NB4 (cell line): ENCODE measurements at regions not wholly inside any gene's neighbourhood (a gene's known extent, or its start where the extent isn't known, plus 50 kb on each side); places are given as distances from the start of the nearest gene placed in this dataset.

Experiments used
- MAX ChIP-seq: IDR thresholded peaks from 2 replicates; pipeline ENCODE4 v1.6.1; 2011; ENCODE audit warnings: low read depth, low read length
- TF ChIP-seq, protein P1 (sequence below): IDR thresholded peaks from one replicate; pipeline ENCODE4 v1.5.1; 2012; ENCODE audit warnings: low read depth, low read length

- TF ChIP-seq MAX = peak; percentile 75
- TF ChIP-seq, protein P1, sequence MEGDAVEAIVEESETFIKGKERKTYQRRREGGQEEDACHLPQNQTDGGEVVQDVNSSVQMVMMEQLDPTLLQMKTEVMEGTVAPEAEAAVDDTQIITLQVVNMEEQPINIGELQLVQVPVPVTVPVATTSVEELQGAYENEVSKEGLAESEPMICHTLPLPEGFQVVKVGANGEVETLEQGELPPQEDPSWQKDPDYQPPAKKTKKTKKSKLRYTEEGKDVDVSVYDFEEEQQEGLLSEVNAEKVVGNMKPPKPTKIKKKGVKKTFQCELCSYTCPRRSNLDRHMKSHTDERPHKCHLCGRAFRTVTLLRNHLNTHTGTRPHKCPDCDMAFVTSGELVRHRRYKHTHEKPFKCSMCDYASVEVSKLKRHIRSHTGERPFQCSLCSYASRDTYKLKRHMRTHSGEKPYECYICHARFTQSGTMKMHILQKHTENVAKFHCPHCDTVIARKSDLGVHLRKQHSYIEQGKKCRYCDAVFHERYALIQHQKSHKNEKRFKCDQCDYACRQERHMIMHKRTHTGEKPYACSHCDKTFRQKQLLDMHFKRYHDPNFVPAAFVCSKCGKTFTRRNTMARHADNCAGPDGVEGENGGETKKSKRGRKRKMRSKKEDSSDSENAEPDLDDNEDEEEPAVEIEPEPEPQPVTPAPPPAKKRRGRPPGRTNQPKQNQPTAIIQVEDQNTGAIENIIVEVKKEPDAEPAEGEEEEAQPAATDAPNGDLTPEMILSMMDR = no peak
These were observed 187.7 kb downstream of the PHETA1 start for GRCh38 chr12:111181143-111181726.
